Heart left ventricle (tissue), 16 donors: ENCODE measurements at regions not wholly inside any gene's neighbourhood (a gene's known extent, or its start where the extent isn't known, plus 50 kb on each side); places are given as distances from the start of the nearest gene placed in this dataset.

Experiments
- ATAC-seq, 4 donors: fragments of 200-7000 bp; cut with Tn5 transposase; one replicate each; pipeline ENCODE4 v1.9.1; 2020 to 2022; ENCODE audit warnings: moderate library complexity in 4 of 4, mild to moderate bottlenecking in 3 of 4, moderate number of reproducible peaks in 1 of 4
- DNase-seq, 5 donors: peaks; one replicate each; pipeline ENCODE4 v3.0.0-alpha.2; 2020
- H3K27ac ChIP-seq, 12 donors: fragments of 200-600 bp; sonication (generic) in 4 of 12; one replicate each; pipeline versions ENCODE4 v1.5.0 to v1.8.0; 2016 to 2022; ENCODE audit warnings: mild to moderate bottlenecking in 2 of 12
- H3K27me3 ChIP-seq, 9 donors: fragments of 200-600 bp; sonication (generic) in 2 of 9; one replicate each; pipeline versions ENCODE4 v1.5.1 to v1.8.0; 2016 to 2022; ENCODE audit warnings: mild to moderate bottlenecking in 3 of 9
- H3K36me3 ChIP-seq, 9 donors: fragments of 200-600 bp; sonication (generic) in 2 of 9; one replicate each; pipeline versions ENCODE4 v1.5.0 to v1.8.0; 2018 to 2022; ENCODE audit warnings: mild to moderate bottlenecking in 2 of 9
- H3K4me1 ChIP-seq, 12 donors: fragments of 200-600 bp; sonication (generic) in 4 of 12; one replicate each; pipeline versions ENCODE4 v1.5.0 to v1.8.0; 2016 to 2022; ENCODE audit warnings: mild to moderate bottlenecking in 3 of 12
- H3K4me3 ChIP-seq, 12 donors: fragments of 200-600 bp; sonication (generic) in 4 of 12; one replicate each; pipeline versions ENCODE4 v1.5.0 to v1.8.0; 2017 to 2022; ENCODE audit warnings: mild to moderate bottlenecking in 9 of 12, moderate library complexity in 4 of 12
- H3K9me3 ChIP-seq, 12 donors: fragments of 200-600 bp; sonication (generic) in 4 of 12; one replicate each; pipeline versions ENCODE4 v1.5.0 to v1.8.0; 2016 to 2022; ENCODE audit warnings: mild to moderate bottlenecking in 1 of 12
- CTCF ChIP-seq, 12 donors: fragments of 200-600 bp; sonication (generic) in 4 of 12; IDR thresholded peaks; one replicate each; pipeline versions ENCODE4 v1.5.0 to v1.8.0; 2018 to 2022; ENCODE audit warnings: antibody characterized with exemption in 12 of 12, mild to moderate bottlenecking in 5 of 12
- POLR2A ChIP-seq, 2 donors: fragments of 450-650 bp; IDR thresholded peaks; one replicate each; pipeline ENCODE4 v1.6.1; 2017; ENCODE audit warnings: antibody characterized with exemption in 2 of 2, mild to moderate bottlenecking in 2 of 2, moderate library complexity in 2 of 2
- WGBS, 4 donors: extraction: QIAGEN DNeasy Blood & Tissue Kit in 2 of 4; methylation state at CpG; one replicate each; pipeline versions ENCODE4 v1.1.5 to v1.1.7; 2013 to 2018; 5-methylcytosine and 5-hydroxymethylcytosine counted together
- intact Hi-C, 10 donors: fragments of 100-400 bp; cut with DNase I; formaldehyde crosslinking; loops; one replicate each; pipeline versions ENCODE4 v1.11.1 to v1.14.2; 2022
- donor health status: ischemic (EF 13 %, LVEDD 7.1; RV severe dilation, severe dysfunction).
- donor health status: healthy with polysubstance abuse.
- donor health status: DM: no; HTN: yes; CAD: no.
- donor health status: DM: no; HTN: no; CAD: no.
- donor health status: ischemic (EF 25% LVEDD 6.9; RV normal size, moderate dysfunction).
- donor health status: ischemic (EF 25% LVEDD 5.7; RV mildly dilated, moderate dysfunction).
- donor health status: healthy.
- donor health status: DM: yes; HTN: yes; CAD: no.
- donor health status: ischemic (EF 35%, LVEDD 5.7; RV mildly dilated, moderate dysfunction).
- donor health status: nonischemic (EF 11% LVEDD 7.7; RV severe dilation, severe dysfunction).
- donor health status: DM: yes; HTN: yes; CAD: no.
- donor health status: PGD.
- donor health status: ischemic (EF 29% LVEDD 5.4; RV normal size, mild dysfunction).
- donor health status: nonischemic (EF 23%, LVEDD 6.1; RV moderate dilation, normal function).

GRCh38 chr2:4579977-4580376 is 876.6 kb downstream of the DCDC2C start:
- DNase-seq (no peak), ATAC-seq (no peak)
- Histone ChIP-seq H3K27me3 (no peaks in the 10 kb centered on the region), H3K4me3 (no peak overlapping the region), H3K4me1 (no peaks in the 10 kb centered on the region), H3K27ac (no peak overlapping the region), H3K36me3 (no peaks in the 10 kb centered on the region), H3K9me3 (peaks cover 0 to 15% (median 0%) of the 10 kb centered on the region in 12 donors)
- TF ChIP-seq CTCF (IDR thresholded peaks at IDR 0.05), result no peak
- no peak for TF ChIP-seq POLR2A (IDR thresholded peaks at IDR 0.05)
- intact Hi-C loops, result no loop called here
- whole genome bisulfite sequencing, 4 donors, result 66 to 68% (median 67%) methylated on average over 3 of the region's 3 CpGs

GRCh38 chr2:4585057-4585635 is 881.8 kb downstream of the DCDC2C start:
- H3K4me3 ChIP-seq, result no peak overlapping the region
- no peak for ATAC-seq
- WGBS, 4 donors, result 80 to 88% (median 82%) methylated on average over 3 of the region's 3 CpGs

GRCh38 chr2:4588606-4589005 is 885.2 kb downstream of the DCDC2C start:
- Histone ChIP-seq H3K4me1 (no peaks in the 10 kb centered on the region), H3K4me3 (no peak overlapping the region), H3K27me3 (no peaks in the 10 kb centered on the region), H3K9me3 (no peaks in the 10 kb centered on the region), H3K36me3 (no peaks in the 10 kb centered on the region), H3K27ac (no peak overlapping the region)
- ATAC-seq (no peak), DNase-seq (no peak)
- intact Hi-C loops, result no loop called here
- WGBS, 4 donors, result 43 to 62% (median 52%) methylated on average over 2 of the region's 2 CpGs
- TF ChIP-seq CTCF (IDR thresholded peaks at IDR 0.05), result no peak
- no peak for TF ChIP-seq POLR2A (IDR thresholded peaks at IDR 0.05)

More at GRCh38 chr2:4585057-4585635, 881.8 kb downstream of the DCDC2C start:
- no peak for DNase-seq
- Histone ChIP-seq H3K27ac (no peak overlapping the region), H3K4me1 (no peaks in the 10 kb centered on the region), H3K36me3 (no peaks in the 10 kb centered on the region), H3K27me3 (no peaks in the 10 kb centered on the region), H3K9me3 (peaks cover 0 to 3% (median 0%) of the 10 kb centered on the region in 12 donors)
- intact Hi-C loops, result no loop called here
- TF ChIP-seq CTCF (IDR thresholded peaks at IDR 0.05), result no peak
- no peak for TF ChIP-seq POLR2A (IDR thresholded peaks at IDR 0.05)

- WGBS, 4 donors, result 77 to 85% (median 83%) methylated on average over 7 of the region's 7 CpGs
Observed at GRCh38 chr2:4591261-4591660, 887.9 kb downstream of the DCDC2C start.

More at GRCh38 chr2:4591261-4591660, 887.9 kb downstream of the DCDC2C start:
- intact Hi-C loops, result no loop called here
- Histone ChIP-seq H3K27ac (no peak overlapping the region), H3K27me3 (no peaks in the 10 kb centered on the region), H3K36me3 (no peaks in the 10 kb centered on the region), H3K4me3 (no peak overlapping the region), H3K9me3 (no peaks in the 10 kb centered on the region), H3K4me1 (no peaks in the 10 kb centered on the region)
- TF ChIP-seq CTCF (IDR thresholded peaks at IDR 0.05), result no peak
- TF ChIP-seq POLR2A (IDR thresholded peaks at IDR 0.05), result no peak
- DNase-seq (no peak), ATAC-seq (no peak)
